Endothelial cell of umbilical vein (primary cell): ENCODE measurements at regions not wholly inside any gene's neighbourhood (a gene's known extent, or its start where the extent isn't known, plus 50 kb on each side); places are given as distances from the start of the nearest gene placed in this dataset.

ENCODE experiments used
- BruUV-seq: library from RNA; stranded (reverse); fragments of 400-500 nt; replicated peaks from 2 replicates; lab custom pipeline; 2021; lab: Mats Ljungman, UMichigan
- CTCF ChIA-PET: fragments of 300-600, 350-600 bp; sonication (Branson Sonifier 250); formaldehyde crosslinking; loops from one replicate; lab custom pipeline; 2021; ENCODE audit warnings: antibody characterized with exemption, inconsistent platforms; lab: Charles Lee
- POLR2A ChIA-PET: fragments of 300-600, 350-600 bp; sonication (Branson Sonifier 250); formaldehyde crosslinking; loops from one replicate; lab custom pipeline; 2021; ENCODE audit warnings: antibody characterized with exemption, inconsistent platforms; lab: Charles Lee
- DNase-seq: peaks from one replicate; pipeline ENCODE4 v3.0.0-alpha.2; 2011; ENCODE audit warnings: low read depth, low spot score
- FAIRE-seq: peaks from 2 replicates; lab custom pipeline; 2011; peaks lifted over from hg19 to GRCh38; lab: Jason Lieb, UNC
- H2AFZ ChIP-seq: 2 replicates; pipeline ENCODE4 v1.6.0; 2012; ENCODE audit warnings: low read depth, low read length, control low read depth, inconsistent platforms
- H3K27ac ChIP-seq: 2 replicates; pipeline ENCODE4 v1.5.1; 2011; ENCODE audit warnings: low read depth, mild to moderate bottlenecking, control low read depth, low read length, moderate library complexity; ENCODE audit not compliant: insufficient read depth
- H3K27me3 ChIP-seq, 2 experiments: 2 replicates each; pipeline versions ENCODE4 v1.6.0 to v1.6.1; 2011; ENCODE audit warnings: low read length in 2 of 2, mixed read lengths in 1 of 2; ENCODE audit not compliant: control insufficient read depth in 2 of 2, insufficient read depth in 2 of 2
- H3K36me3 ChIP-seq, 2 experiments: 2 replicates in 1 of 2; 3 replicates in 1 of 2; pipeline ENCODE4 v1.5.1; 2011; ENCODE audit warnings: low read length in 2 of 2, mild to moderate bottlenecking in 1 of 2, moderate library complexity in 1 of 2; ENCODE audit not compliant: control insufficient read depth in 2 of 2, insufficient read depth in 2 of 2; ENCODE audit errors: extremely low read depth in 1 of 2
- H3K4me1 ChIP-seq: 3 replicates; pipeline ENCODE4 v1.5.1; 2011; ENCODE audit warnings: mild to moderate bottlenecking, low read length; ENCODE audit not compliant: control insufficient read depth, insufficient read depth; ENCODE audit errors: extremely low read depth
- H3K4me2 ChIP-seq: 2 replicates; pipeline ENCODE4 v1.6.1; 2011; ENCODE audit warnings: low read length, control low read depth, mixed read lengths; ENCODE audit not compliant: insufficient read depth
- H3K4me3 ChIP-seq, 3 experiments: fragments of 200-600 bp in 1 of 3; sonication (generic), shearing (Covaris generic) in 1 of 3; replicated peaks in 1 of 3; 2 replicates each; pipeline ENCODE4 v1.5.1; 2011 to 2016; ENCODE audit warnings: control low read depth in 3 of 3, low read length in 3 of 3, mild to moderate bottlenecking in 2 of 3, inconsistent platforms in 1 of 3, low read depth in 1 of 3, moderate library complexity in 1 of 3; ENCODE audit not compliant: insufficient read depth in 1 of 3
- H3K79me2 ChIP-seq: 2 replicates; pipeline ENCODE4 v1.6.0; 2012; ENCODE audit warnings: low read length, inconsistent platforms; ENCODE audit not compliant: control insufficient read depth, insufficient read depth
- H3K9ac ChIP-seq: replicated peaks from 2 replicates; pipeline ENCODE3; 2011; ENCODE audit warnings: low read length, control low read depth; ENCODE audit not compliant: insufficient read depth; ENCODE audit errors: extremely low read depth
- H3K9me1 ChIP-seq: replicated peaks from 3 replicates; pipeline ENCODE4 v1.6.0; 2011; ENCODE audit warnings: mild to moderate bottlenecking, low read length; ENCODE audit not compliant: control insufficient read depth, insufficient read depth; ENCODE audit errors: extremely low read depth
- H3K9me3 ChIP-seq: replicated peaks from 2 replicates; pipeline ENCODE4 v1.5.1; 2012; ENCODE audit warnings: low read length, inconsistent platforms; ENCODE audit not compliant: control insufficient read depth, insufficient read depth
- H4K20me1 ChIP-seq: replicated peaks from 2 replicates; pipeline ENCODE3; 2011; ENCODE audit warnings: mild to moderate bottlenecking, low read length; ENCODE audit not compliant: control insufficient read depth, insufficient read depth; ENCODE audit errors: extremely low read depth
- CTCF ChIP-seq, 2 donors: IDR thresholded peaks; 1 replicate in 1 of 2; 2 replicates in 1 of 2; pipeline ENCODE4 v1.5.1; 2011; ENCODE audit warnings: low read length in 2 of 2, mild to moderate bottlenecking in 2 of 2, moderate library complexity in 2 of 2, control low read depth in 1 of 2, inconsistent platforms in 1 of 2, low read depth in 1 of 2; ENCODE audit not compliant: insufficient read depth in 1 of 2; ENCODE audit errors: extremely low read depth in 1 of 2
- EZH2 ChIP-seq: IDR thresholded peaks from 2 replicates; pipeline ENCODE4 v1.6.1; 2012; ENCODE audit warnings: borderline replicate concordance, low read depth, mild to moderate bottlenecking, moderate library complexity, low read length, inconsistent platforms; ENCODE audit not compliant: severe bottlenecking
- FOS ChIP-seq: IDR thresholded peaks from 2 replicates; pipeline ENCODE4 v1.6.1; 2011; ENCODE audit warnings: mild to moderate bottlenecking, low read length, moderate library complexity, borderline replicate concordance; ENCODE audit not compliant: insufficient read depth
- GATA2 ChIP-seq: IDR thresholded peaks from 2 replicates; pipeline ENCODE4 v1.7.0; 2011; ENCODE audit warnings: low read depth, mild to moderate bottlenecking, moderate library complexity, mixed read lengths, low read length; ENCODE audit not compliant: insufficient read length, insufficient read depth
- JUN ChIP-seq: IDR thresholded peaks from 2 replicates; pipeline ENCODE4 v1.6.1; 2011; ENCODE audit warnings: borderline replicate concordance, low read depth; ENCODE audit not compliant: insufficient read length, insufficient read depth
- MAX ChIP-seq: IDR thresholded peaks from 2 replicates; pipeline ENCODE4 v1.6.1; 2011; ENCODE audit not compliant: insufficient read depth, insufficient read length
- MYC ChIP-seq: IDR thresholded peaks from one replicate; pipeline ENCODE4 v1.6.1; 2011; ENCODE audit warnings: mild to moderate bottlenecking, low read depth, low read length
- POLR2A ChIP-seq: IDR thresholded peaks from 2 replicates; pipeline ENCODE4 v1.6.1; 2012; ENCODE audit warnings: low read depth, mild to moderate bottlenecking, control low read depth, low read length
- POLR2AphosphoS5 ChIP-seq: IDR thresholded peaks from 2 replicates; pipeline ENCODE4 v1.6.1; 2012; ENCODE audit warnings: low read depth, mild to moderate bottlenecking, control low read depth, low read length, moderate library complexity; ENCODE audit not compliant: insufficient read depth
- dilution Hi-C: fragments of 300-500 bp; cut with MboI; formaldehyde crosslinking; loops from one replicate; pipeline ENCODE4 v1.15.0; 2019; ENCODE audit warnings: low sequenced_read_pairs; ENCODE audit not compliant: extremely low pct_ligation_motif_present
- intact Hi-C: fragments of 100-400 bp; cut with micrococcal nuclease; formaldehyde crosslinking; loops from one replicate; pipeline ENCODE4 v1.10.0; 2022

DNA sequence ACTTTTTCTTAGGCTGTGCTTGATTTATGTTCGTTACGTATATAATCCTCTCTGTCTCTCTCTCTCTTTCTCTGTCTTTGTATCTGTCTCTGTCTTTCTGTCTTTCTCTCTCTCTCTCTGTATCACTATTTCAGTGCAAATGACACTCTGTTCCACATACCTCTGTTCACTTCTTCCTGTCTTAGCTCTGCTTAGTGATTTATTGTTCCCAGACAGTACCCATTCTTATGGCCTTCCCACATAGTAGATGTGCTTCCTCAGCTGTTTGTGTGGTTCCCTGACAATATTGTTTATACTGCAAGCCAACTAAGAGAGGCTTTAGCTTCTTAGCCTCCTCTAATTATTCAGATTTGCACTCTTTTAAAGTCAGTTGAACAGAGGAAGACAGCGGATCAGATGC, 1244.2 kb downstream of the DIAPH3 start:
- H3K9me3 ChIP-seq = no peaks in the 10 kb centered on the region
- H3K4me1 ChIP-seq = no peaks in the 10 kb centered on the region
- H4K20me1 ChIP-seq = no peaks in the 10 kb centered on the region
- H2AFZ ChIP-seq = no peak overlapping the region
- H3K36me3 ChIP-seq = no peaks in the 10 kb centered on the region
- dilution Hi-C loops = no loop called here
- BruUV-seq = no TSS peak
- no peak for TF ChIP-seq FOS
- POLR2A ChIA-PET = no interaction called here
- FAIRE-seq = no peak
- no peaks in the 10 kb centered on the region for H3K9me1 ChIP-seq
- DNase-seq = no peak
- H3K79me2 ChIP-seq = no peaks in the 10 kb centered on the region
- H3K9ac ChIP-seq = no peak overlapping the region
- CTCF ChIA-PET = interaction anchor here (1.2 to 1.5 kb wide), 2 partner anchors 9 to 13 kb away, joined by 3 to 4 read pairs; no protein-coding TSS in a partner anchor
- H3K4me2 ChIP-seq = no peak overlapping the region
- H3K4me3 ChIP-seq = no peak overlapping the region
- intact Hi-C loops = no loop called here
- H3K27ac ChIP-seq = no peak overlapping the region
- H3K27me3 ChIP-seq = no peaks in the 10 kb centered on the region

DNA sequence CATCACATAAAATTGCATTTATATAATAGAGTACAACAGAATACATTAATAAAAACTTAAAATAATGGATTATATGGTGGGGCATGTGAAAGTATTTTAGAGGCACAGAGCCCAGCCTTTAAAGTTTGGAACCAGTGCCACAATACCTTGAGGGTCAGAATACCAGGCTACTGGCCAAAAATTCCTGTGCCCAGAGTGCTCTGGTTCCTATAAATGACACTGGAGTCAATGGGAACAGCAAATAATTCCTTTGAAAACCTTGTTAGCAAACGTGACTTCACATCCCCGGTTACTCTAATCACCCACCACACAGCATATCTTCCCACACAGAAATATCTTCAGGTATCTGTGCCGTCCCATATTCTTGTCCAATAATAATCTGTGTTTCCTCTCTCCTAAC, 1242.6 kb downstream of the DIAPH3 start:
- dilution Hi-C loops = no loop called here
- no peak for DNase-seq
- ChIA-PET CTCF (no interaction called here), POLR2A (no interaction called here)
- no peak for FAIRE-seq
- H3K27me3 ChIP-seq = no peaks in the 10 kb centered on the region
- no TSS peak for BruUV-seq
- no peak overlapping the region for H3K9ac ChIP-seq
- no peaks in the 10 kb centered on the region for H3K9me1 ChIP-seq
- intact Hi-C loops = no loop called here
- TF ChIP-seq EZH2 (no peak), POLR2A (no peak), GATA2 (no peak), FOS (no peak), JUN (no peak), MAX (no peak), POLR2AphosphoS5 (no peak), CTCF (IDR thresholded peaks at IDR 0.05; ENCODE audit: extremely low read depth in 1 of 2, insufficient read depth in 1 of 2, low read depth in 1 of 2, low read length in 2 of 2) (no peak), MYC (no peak)
- no peak overlapping the region for H3K4me2 ChIP-seq
- H3K79me2 ChIP-seq = no peaks in the 10 kb centered on the region
- no peaks in the 10 kb centered on the region for H3K9me3 ChIP-seq
- H3K27ac ChIP-seq = no peak overlapping the region
- no peaks in the 10 kb centered on the region for H3K36me3 ChIP-seq
- no peaks in the 10 kb centered on the region for H4K20me1 ChIP-seq
- H3K4me3 ChIP-seq = no peak overlapping the region
- no peak overlapping the region for H2AFZ ChIP-seq
- no peaks in the 10 kb centered on the region for H3K4me1 ChIP-seq
